GM23338 (cell line): ENCODE measurements at regions not wholly inside any gene's neighbourhood (a gene's known extent, or its start where the extent isn't known, plus 50 kb on each side); places are given as distances from the start of the nearest gene placed in this dataset.
"Not testable (repeated sequence)": the region's sequence is repeated elsewhere in the genome, so short reads cannot be mapped to it uniquely, and the experiment has no call there.

Experiments used
- ATAC-seq: fragments of 200-7000 bp; cut with Tn5 transposase; 3 replicates; pipeline ENCODE4 v1.9.1; 2020
- DNase-seq: peaks from one replicate; pipeline ENCODE4 v3.0.0-alpha.2; 2015; ENCODE audit warnings: low spot score
- H2AFZ ChIP-seq: fragments of 200-600 bp; sonication (generic); 2 replicates; pipeline ENCODE4 v1.8.0; 2016; ENCODE audit warnings: antibody characterized with exemption, mild to moderate bottlenecking, moderate library complexity
- H3F3A ChIP-seq: fragments of 200-600 bp; sonication (generic); replicated peaks from 2 replicates; pipeline ENCODE4 v1.8.0; 2017; ENCODE audit warnings: antibody characterized with exemption, mixed run types, low read depth
- H3K27ac ChIP-seq: fragments of 200-600 bp; sonication (generic); 2 replicates; pipeline ENCODE4 v1.6.1; 2016; ENCODE audit warnings: low read depth
- H3K27me3 ChIP-seq: fragments of 200-600 bp; sonication (generic); 2 replicates; pipeline ENCODE4 v1.8.0; 2016; ENCODE audit warnings: mild to moderate bottlenecking, mixed run types, moderate library complexity; ENCODE audit not compliant: insufficient read depth
- H3K36me3 ChIP-seq: fragments of 200-600 bp; sonication (generic); 2 replicates; pipeline ENCODE4 v1.8.0; 2016; ENCODE audit warnings: mild to moderate bottlenecking; ENCODE audit not compliant: insufficient read depth
- H3K4me1 ChIP-seq: fragments of 200-600 bp; sonication (generic); 2 replicates; pipeline ENCODE4 v1.8.0; 2016; ENCODE audit warnings: mild to moderate bottlenecking, moderate library complexity; ENCODE audit not compliant: insufficient read depth
- H3K4me2 ChIP-seq: fragments of 200-600 bp; sonication (generic); 2 replicates; pipeline ENCODE4 v1.7.1; 2017; ENCODE audit warnings: mixed run types
- H3K4me3 ChIP-seq: fragments of 200-600 bp; sonication (generic); 2 replicates; pipeline ENCODE4 v1.6.1; 2016; ENCODE audit warnings: mixed run types
- H3K79me2 ChIP-seq: fragments of 200-600 bp; sonication (generic); replicated peaks from 2 replicates; pipeline ENCODE4 v1.8.0; 2017; ENCODE audit warnings: mild to moderate bottlenecking; ENCODE audit not compliant: insufficient read depth
- H3K9me2 ChIP-seq: fragments of 200-600 bp; sonication (generic); 2 replicates; pipeline ENCODE4 v1.8.0; 2017; ENCODE audit not compliant: insufficient read depth
- H4K20me1 ChIP-seq: fragments of 200-600 bp; sonication (generic); replicated peaks from 2 replicates; pipeline ENCODE4 v1.8.0; 2017; ENCODE audit warnings: mild to moderate bottlenecking; ENCODE audit not compliant: insufficient read depth
- H3K27ac Mint-ChIP-seq: 2 replicates; pipeline ENCODE4 v1.8.0; 2020; ENCODE audit warnings: inconsistent platforms, mild to moderate bottlenecking, moderate library complexity, mixed read lengths
- H3K27me3 Mint-ChIP-seq: 3 replicates; pipeline ENCODE4 v1.8.0; 2022; ENCODE audit warnings: low read depth, mild to moderate bottlenecking, moderate library complexity, mixed read lengths, inconsistent platforms; ENCODE audit not compliant: insufficient read depth, poor library complexity
- H3K36me3 Mint-ChIP-seq: 3 replicates; pipeline ENCODE4 v1.8.0; 2021; ENCODE audit warnings: low read depth, mild to moderate bottlenecking, inconsistent platforms, moderate library complexity, mixed read lengths
- H3K4me1 Mint-ChIP-seq: 3 replicates; pipeline ENCODE4 v1.8.0; 2020; ENCODE audit warnings: mild to moderate bottlenecking, inconsistent platforms, mixed read lengths
- H3K4me3 Mint-ChIP-seq: 3 replicates; pipeline ENCODE4 v1.8.0; 2021; ENCODE audit warnings: moderate library complexity, mild to moderate bottlenecking, inconsistent platforms, mixed read lengths
- H3K9me3 Mint-ChIP-seq: 3 replicates; pipeline ENCODE4 v1.8.0; 2020; ENCODE audit warnings: moderate library complexity, mild to moderate bottlenecking, inconsistent platforms, mixed read lengths
- CREB1 ChIP-seq: fragments of 250-450 bp; sonication (Bioruptor Pico); IDR thresholded peaks from 2 replicates; pipeline ENCODE4 v1.5.0; 2020; ENCODE audit warnings: low read depth, mild to moderate bottlenecking, moderate library complexity
- CTCF ChIP-seq, 2 experiments: fragments of 200-600 bp in 1 of 2; sonication (generic) in 1 of 2; conservative IDR thresholded peaks; 2 replicates each; pipeline versions ENCODE4 v1.5.1 to v1.6.1; 2016 to 2017; ENCODE audit warnings: antibody characterized with exemption in 2 of 2, low read depth in 2 of 2, mild to moderate bottlenecking in 2 of 2, moderate library complexity in 1 of 2
- ETS1 ChIP-seq: IDR thresholded peaks from 2 replicates; pipeline ENCODE4 v1.6.1; 2016; ENCODE audit warnings: antibody characterized with exemption
- EZH2 ChIP-seq: fragments of 200-600 bp; sonication (generic); IDR thresholded peaks from one replicate; pipeline ENCODE4 v1.8.0; 2017; ENCODE audit warnings: antibody characterized with exemption, mild to moderate bottlenecking, low read depth; ENCODE audit not compliant: unreplicated experiment
- JUNB ChIP-seq: IDR thresholded peaks from one replicate; pipeline ENCODE4 v1.6.1; 2016; ENCODE audit warnings: antibody characterized with exemption; ENCODE audit not compliant: unreplicated experiment
- NANOG ChIP-seq: IDR thresholded peaks from 2 replicates; pipeline ENCODE4 v1.6.1; 2016; ENCODE audit warnings: antibody characterized with exemption, borderline replicate concordance
- POLR2AphosphoS5 ChIP-seq: IDR thresholded peaks from 2 replicates; pipeline ENCODE4 v1.6.1; 2016; ENCODE audit warnings: antibody characterized with exemption, low read depth
- STAT1 ChIP-seq: IDR thresholded peaks from one replicate; pipeline ENCODE4 v1.6.1; 2016; ENCODE audit warnings: antibody characterized with exemption; ENCODE audit not compliant: unreplicated experiment
- ZNF114 ChIP-seq: fragments of 250-450 bp; sonication (Bioruptor Pico); IDR thresholded peaks from 2 replicates; pipeline ENCODE4 v1.5.0; 2020; ENCODE audit warnings: mild to moderate bottlenecking, moderate library complexity
- ZNF331 ChIP-seq: fragments of 250-450 bp; sonication (Bioruptor Pico); IDR thresholded peaks from 2 replicates; pipeline ENCODE4 v1.5.0; 2020; ENCODE audit warnings: low read depth, mild to moderate bottlenecking, moderate library complexity
- TF ChIP-seq, protein P1 (sequence below): IDR thresholded peaks from one replicate; pipeline ENCODE4 v1.6.1; 2018; ENCODE audit warnings: antibody characterized with exemption; ENCODE audit not compliant: unreplicated experiment

GRCh38 chr13:86917438-86917837 is 753.7 kb upstream of the SLITRK5 start:
- H3K4me2 ChIP-seq, H3K36me3 ChIP-seq, DNase-seq, H3F3A ChIP-seq, H3K27ac ChIP-seq, ATAC-seq, H2AFZ ChIP-seq, H3K9me3 Mint-ChIP-seq, H3K27ac Mint-ChIP-seq, H3K27me3 ChIP-seq, H3K27me3 Mint-ChIP-seq, H3K4me1 ChIP-seq, H3K4me3 Mint-ChIP-seq, H3K9me2 ChIP-seq, H3K4me3 ChIP-seq, H3K79me2 ChIP-seq, H3K36me3 Mint-ChIP-seq, H3K4me1 Mint-ChIP-seq, H4K20me1 ChIP-seq: not testable (repeated sequence)

DNA sequence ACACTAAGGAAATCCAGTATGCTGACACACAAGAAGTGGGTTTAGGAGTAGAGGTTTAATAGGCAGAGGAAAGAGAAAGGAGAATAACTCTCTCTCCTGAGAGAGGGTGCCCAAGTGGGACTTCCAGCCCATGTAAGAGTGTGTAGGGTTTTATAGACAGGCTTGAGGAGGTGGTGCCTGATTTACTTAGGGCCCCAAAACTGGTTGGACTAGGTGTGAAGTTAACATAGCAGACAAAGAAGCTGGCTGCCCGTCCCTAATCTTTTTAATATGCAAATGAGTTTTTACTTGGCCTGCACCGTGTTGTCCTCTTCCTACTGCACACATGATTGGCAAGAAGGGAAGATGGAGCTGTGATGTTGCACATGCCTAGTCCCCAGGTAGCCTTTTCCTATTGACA is 752.5 kb upstream of the SLITRK5 start:
- Histone ChIP-seq H3F3A (no peaks in the 10 kb centered on the region), H3K4me3 (no peak overlapping the region), H4K20me1 (0 out of 2 replicates have a peak, but pooled peaks cover 7% of the 10 kb centered on the region), H3K9me2 (0 out of 2 replicates have a peak, but pooled peaks cover 4% of the 10 kb centered on the region), H3K27me3 (peaks cover 4% of the 10 kb centered on the region; the same call in 1 of the 2 replicates), H3K27ac (no peak overlapping the region), H3K4me2 (no peak overlapping the region; the same call in 1 of the 2 replicates), H3K4me1 (peaks cover 4% of the 10 kb centered on the region; the same call in 1 of the 2 replicates), H3K79me2 (no peaks in the 10 kb centered on the region), H3K36me3 (no peaks in the 10 kb centered on the region), H2AFZ (no peak overlapping the region)
- TF ChIP-seq POLR2AphosphoS5 (no peak), EZH2 (no peak), ETS1 (no peak), STAT1 (no peak)
- H3K36me3 Mint-ChIP-seq = no peaks in the 10 kb centered on the region
- H3K27ac Mint-ChIP-seq = no peak overlapping the region
- ATAC-seq (peak; percentile 88), DNase-seq (peak; percentile 56)
- H3K4me1 Mint-ChIP-seq = peaks cover 19% of the 10 kb centered on the region
- H3K27me3 Mint-ChIP-seq = peaks cover 10% of the 10 kb centered on the region
- H3K4me3 Mint-ChIP-seq = no peak overlapping the region
- H3K9me3 Mint-ChIP-seq = peaks cover 8% of the 10 kb centered on the region; the same call in 2 of the 3 replicates

GRCh38 chr13:86920961-86921360 is 750.2 kb upstream of the SLITRK5 start:
- no peaks in the 10 kb centered on the region; the same call in 1 of the 3 replicates for H3K9me3 Mint-ChIP-seq
- Histone ChIP-seq H3K36me3 (no peaks in the 10 kb centered on the region), H3K4me2 (no peak overlapping the region), H2AFZ (no peak overlapping the region), H4K20me1 (0 out of 2 replicates have a peak, but pooled peaks cover 7% of the 10 kb centered on the region), H3K27ac (no peak overlapping the region), H3K9me2 (no peaks in the 10 kb centered on the region), H3F3A (no peaks in the 10 kb centered on the region), H3K4me3 (no peak overlapping the region), H3K27me3 (peaks cover 4% of the 10 kb centered on the region; the same call in 1 of the 2 replicates), H3K79me2 (no peaks in the 10 kb centered on the region), H3K4me1 (peaks cover 4% of the 10 kb centered on the region; the same call in 1 of the 2 replicates)
- DNase-seq (no peak), ATAC-seq (no peak)
- H3K36me3 Mint-ChIP-seq = no peaks in the 10 kb centered on the region
- H3K4me3 Mint-ChIP-seq = no peak overlapping the region
- H3K27me3 Mint-ChIP-seq = peaks cover 10% of the 10 kb centered on the region
- H3K27ac Mint-ChIP-seq = no peak overlapping the region
- peaks cover 31% of the 10 kb centered on the region for H3K4me1 Mint-ChIP-seq
- TF ChIP-seq, protein P1, sequence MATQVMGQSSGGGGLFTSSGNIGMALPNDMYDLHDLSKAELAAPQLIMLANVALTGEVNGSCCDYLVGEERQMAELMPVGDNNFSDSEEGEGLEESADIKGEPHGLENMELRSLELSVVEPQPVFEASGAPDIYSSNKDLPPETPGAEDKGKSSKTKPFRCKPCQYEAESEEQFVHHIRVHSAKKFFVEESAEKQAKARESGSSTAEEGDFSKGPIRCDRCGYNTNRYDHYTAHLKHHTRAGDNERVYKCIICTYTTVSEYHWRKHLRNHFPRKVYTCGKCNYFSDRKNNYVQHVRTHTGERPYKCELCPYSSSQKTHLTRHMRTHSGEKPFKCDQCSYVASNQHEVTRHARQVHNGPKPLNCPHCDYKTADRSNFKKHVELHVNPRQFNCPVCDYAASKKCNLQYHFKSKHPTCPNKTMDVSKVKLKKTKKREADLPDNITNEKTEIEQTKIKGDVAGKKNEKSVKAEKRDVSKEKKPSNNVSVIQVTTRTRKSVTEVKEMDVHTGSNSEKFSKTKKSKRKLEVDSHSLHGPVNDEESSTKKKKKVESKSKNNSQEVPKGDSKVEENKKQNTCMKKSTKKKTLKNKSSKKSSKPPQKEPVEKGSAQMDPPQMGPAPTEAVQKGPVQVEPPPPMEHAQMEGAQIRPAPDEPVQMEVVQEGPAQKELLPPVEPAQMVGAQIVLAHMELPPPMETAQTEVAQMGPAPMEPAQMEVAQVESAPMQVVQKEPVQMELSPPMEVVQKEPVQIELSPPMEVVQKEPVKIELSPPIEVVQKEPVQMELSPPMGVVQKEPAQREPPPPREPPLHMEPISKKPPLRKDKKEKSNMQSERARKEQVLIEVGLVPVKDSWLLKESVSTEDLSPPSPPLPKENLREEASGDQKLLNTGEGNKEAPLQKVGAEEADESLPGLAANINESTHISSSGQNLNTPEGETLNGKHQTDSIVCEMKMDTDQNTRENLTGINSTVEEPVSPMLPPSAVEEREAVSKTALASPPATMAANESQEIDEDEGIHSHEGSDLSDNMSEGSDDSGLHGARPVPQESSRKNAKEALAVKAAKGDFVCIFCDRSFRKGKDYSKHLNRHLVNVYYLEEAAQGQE = no peak
- no peak for TF ChIP-seq ZNF114 (CRISPR knock-in tag)
- no peak for TF ChIP-seq NANOG
- TF ChIP-seq CREB1 (CRISPR knock-in tag) = no peak
- no peak for TF ChIP-seq ZNF331 (CRISPR knock-in tag)
- TF ChIP-seq STAT1 = no peak
- no peak for TF ChIP-seq CTCF (conservative IDR thresholded peaks at IDR 0.05; ENCODE audit: low read depth in 2 of 2)
- no peak for TF ChIP-seq JUNB
